Progenitor cell of endocrine pancreas (in vitro differentiated cells): ENCODE measurements at regions not wholly inside any gene's neighbourhood (a gene's known extent, or its start where the extent isn't known, plus 50 kb on each side); places are given as distances from the start of the nearest gene placed in this dataset.
"Not testable (repeated sequence)": the region's sequence is repeated elsewhere in the genome, so short reads cannot be mapped to it uniquely, and the experiment has no call there.

ENCODE experiments used
- DNase-seq: peaks from one replicate; pipeline ENCODE4 v3.0.0; 2021; ENCODE audit warnings: low spot score; ENCODE audit not compliant: unreplicated experiment
- H3K27ac Mint-ChIP-seq: 2 replicates; pipeline ENCODE4 v1.8.0; 2021; ENCODE audit warnings: mild to moderate bottlenecking, moderate library complexity, mixed read lengths
- H3K27me3 Mint-ChIP-seq: 2 replicates; pipeline ENCODE4 v1.8.0; 2021; ENCODE audit warnings: mixed read lengths
- H3K36me3 Mint-ChIP-seq: 2 replicates; pipeline ENCODE4 v1.8.0; 2022; ENCODE audit warnings: mixed read lengths; ENCODE audit not compliant: insufficient read depth
- H3K4me1 Mint-ChIP-seq: 2 replicates; pipeline ENCODE4 v1.8.0; 2021; ENCODE audit warnings: low read depth, mixed read lengths
- H3K4me3 Mint-ChIP-seq: 2 replicates; pipeline ENCODE4 v1.8.0; 2021; ENCODE audit warnings: low read depth, mild to moderate bottlenecking, moderate library complexity, mixed read lengths
- H3K9me3 Mint-ChIP-seq: 2 replicates; pipeline ENCODE4 v1.8.0; 2021; ENCODE audit warnings: low read depth, mixed read lengths

DNA sequence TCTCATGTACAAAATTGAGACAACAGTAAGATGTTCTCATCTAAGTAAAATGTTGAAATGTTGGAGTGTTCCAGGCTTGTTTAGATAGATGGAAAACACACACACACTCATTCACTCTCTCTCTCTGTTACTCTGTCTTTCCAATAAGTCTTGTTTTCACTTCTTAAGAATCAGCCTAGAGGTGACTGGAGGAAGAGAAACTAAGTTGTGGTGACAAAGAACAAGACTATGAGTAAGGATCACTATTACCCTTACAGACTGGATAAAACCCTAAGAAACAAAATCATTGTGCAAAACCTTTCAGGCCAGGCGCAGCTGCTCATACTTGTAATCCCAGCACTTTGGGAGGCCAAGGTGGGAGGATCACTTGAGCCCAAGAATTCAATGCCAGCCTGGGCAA, 107.5 kb downstream of the FAM72B start:
- H3K27me3 Mint-ChIP-seq, H3K4me3 Mint-ChIP-seq, H3K9me3 Mint-ChIP-seq, H3K27ac Mint-ChIP-seq, H3K4me1 Mint-ChIP-seq, DNase-seq, H3K36me3 Mint-ChIP-seq: not testable (repeated sequence)

DNA sequence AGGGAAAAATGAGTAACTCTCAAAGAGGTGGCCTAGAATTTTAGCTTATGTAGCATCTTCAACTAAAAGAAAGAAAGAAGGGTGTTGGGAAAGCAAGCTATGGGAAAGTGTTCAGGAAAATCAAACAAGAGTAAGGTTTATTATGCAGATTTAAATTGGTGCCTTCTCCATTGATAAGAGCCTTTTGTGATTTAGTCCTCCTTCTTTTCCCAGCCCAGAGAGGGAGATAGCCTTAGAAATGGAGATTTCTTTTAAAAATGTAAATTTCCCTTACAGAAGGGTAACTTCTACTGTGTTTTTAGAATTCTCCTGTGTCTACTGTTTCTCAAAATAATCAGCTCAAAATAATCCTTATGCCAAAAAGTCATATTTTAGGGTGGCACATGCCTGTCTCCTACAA, 104.5 kb downstream of the FAM72B start:
- not testable (repeated sequence) for H3K4me3 Mint-ChIP-seq, H3K4me1 Mint-ChIP-seq, H3K27ac Mint-ChIP-seq, H3K9me3 Mint-ChIP-seq, H3K36me3 Mint-ChIP-seq, H3K27me3 Mint-ChIP-seq, DNase-seq

GRCh38 chr1:121080197-121080903, 103.8 kb downstream of the FAM72B start:
- not testable (repeated sequence) for H3K9me3 Mint-ChIP-seq, DNase-seq, H3K4me1 Mint-ChIP-seq, H3K36me3 Mint-ChIP-seq, H3K4me3 Mint-ChIP-seq, H3K27me3 Mint-ChIP-seq, H3K27ac Mint-ChIP-seq

- not testable (repeated sequence) for H3K27ac Mint-ChIP-seq, H3K4me3 Mint-ChIP-seq, H3K36me3 Mint-ChIP-seq, H3K9me3 Mint-ChIP-seq, H3K4me1 Mint-ChIP-seq, H3K27me3 Mint-ChIP-seq, DNase-seq
Measured at GRCh38 chr1:121080904-121081264, 103.3 kb downstream of the FAM72B start.

DNA sequence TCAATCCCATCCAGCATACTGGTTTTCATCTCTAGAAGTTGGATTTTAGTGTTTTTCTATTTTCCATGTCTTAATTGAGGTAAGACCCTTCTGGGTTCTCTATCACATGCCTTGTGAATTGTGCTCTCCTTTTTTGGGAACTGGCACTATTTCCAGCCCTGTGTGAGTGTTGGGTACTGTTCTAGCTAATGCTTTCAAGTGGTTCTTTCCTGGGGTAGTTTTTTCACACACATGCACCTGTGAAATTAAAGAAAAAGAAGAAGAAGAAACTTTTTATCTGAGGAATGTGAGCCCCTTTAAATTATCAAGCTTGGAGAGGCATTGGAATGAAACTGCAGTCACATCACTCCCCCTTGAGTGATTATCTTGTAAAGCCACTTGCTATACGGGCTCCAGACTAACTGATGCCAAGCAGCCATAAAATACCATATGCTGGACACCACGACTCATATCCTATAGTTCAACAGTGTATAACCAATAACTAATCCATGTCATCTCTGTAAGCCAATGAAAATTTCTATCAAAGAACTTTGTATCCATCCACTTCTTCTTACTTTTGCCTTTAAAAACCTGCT, 102.4 kb downstream of the FAM72B start:
- H3K27ac Mint-ChIP-seq: not testable (repeated sequence)

DNA sequence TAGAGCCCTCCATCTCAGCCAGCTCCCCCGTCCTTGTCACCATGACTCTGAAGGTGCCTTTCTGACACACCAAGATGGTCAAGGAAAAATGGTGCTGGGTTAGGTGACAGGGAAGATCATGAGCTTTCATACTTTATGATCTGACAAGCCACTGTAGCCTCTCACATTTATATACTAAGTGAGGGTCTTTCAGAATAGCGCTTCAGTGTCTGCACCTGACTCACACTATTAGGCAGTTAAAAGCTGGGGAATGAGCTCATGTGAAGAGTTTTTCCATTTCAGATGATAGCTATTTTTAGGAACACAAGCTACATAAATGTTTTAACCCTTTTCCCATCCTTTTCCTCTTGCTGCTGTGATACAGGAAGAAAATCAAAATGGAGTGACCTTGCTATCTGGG, 101.1 kb downstream of the FAM72B start:
- not testable (repeated sequence) for H3K4me3 Mint-ChIP-seq, H3K36me3 Mint-ChIP-seq, H3K4me1 Mint-ChIP-seq, H3K27me3 Mint-ChIP-seq, H3K9me3 Mint-ChIP-seq, H3K27ac Mint-ChIP-seq, DNase-seq

More for the DNA sequence above, 102.4 kb downstream of the FAM72B start:
- H3K4me3 Mint-ChIP-seq, DNase-seq, H3K27me3 Mint-ChIP-seq, H3K9me3 Mint-ChIP-seq, H3K4me1 Mint-ChIP-seq, H3K36me3 Mint-ChIP-seq: not testable (repeated sequence)

DNA sequence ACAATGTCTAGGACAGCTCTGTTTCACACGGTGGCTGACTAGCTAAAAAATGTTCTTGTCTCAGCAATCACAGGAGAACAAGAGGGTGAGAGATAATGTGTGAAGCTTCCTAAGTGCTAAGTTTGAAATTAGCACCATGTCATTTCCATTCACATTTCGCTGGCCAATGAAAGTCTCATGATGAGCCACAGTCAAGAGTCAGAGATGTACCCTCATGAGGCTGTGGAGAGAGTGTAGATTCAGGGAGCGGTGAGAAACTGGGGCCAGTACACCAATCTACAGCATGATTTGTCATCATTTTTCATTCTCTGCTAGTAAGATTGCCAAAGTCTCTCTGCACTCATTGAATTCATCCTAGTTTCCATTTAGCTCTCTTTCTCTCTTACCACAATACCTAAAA, 97.9 kb downstream of the FAM72B start:
- not testable (repeated sequence) for H3K36me3 Mint-ChIP-seq, DNase-seq, H3K4me1 Mint-ChIP-seq, H3K4me3 Mint-ChIP-seq, H3K27me3 Mint-ChIP-seq, H3K27ac Mint-ChIP-seq, H3K9me3 Mint-ChIP-seq

DNA sequence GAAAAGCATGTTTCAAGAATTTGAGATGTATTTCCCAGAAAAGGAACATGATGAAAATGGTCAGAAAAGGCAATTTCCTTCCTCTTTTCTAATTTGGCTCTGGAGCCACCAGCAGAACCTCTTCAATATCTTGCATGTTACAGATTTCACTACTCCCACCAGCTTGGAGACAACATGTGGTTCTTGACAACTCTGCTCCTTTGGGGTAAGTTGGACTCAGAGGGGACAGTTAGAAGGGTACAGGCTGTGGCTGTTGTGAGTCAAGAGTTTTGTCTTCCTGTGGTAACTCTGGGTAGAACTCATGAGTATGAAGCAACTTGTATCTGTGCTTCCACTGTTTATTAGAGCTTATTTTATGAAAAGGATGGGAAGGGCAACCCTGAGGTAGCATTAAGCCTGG, 96.9 kb downstream of the FAM72B start:
- not testable (repeated sequence) for H3K27me3 Mint-ChIP-seq, H3K4me3 Mint-ChIP-seq, H3K4me1 Mint-ChIP-seq, DNase-seq, H3K36me3 Mint-ChIP-seq, H3K9me3 Mint-ChIP-seq, H3K27ac Mint-ChIP-seq

DNA sequence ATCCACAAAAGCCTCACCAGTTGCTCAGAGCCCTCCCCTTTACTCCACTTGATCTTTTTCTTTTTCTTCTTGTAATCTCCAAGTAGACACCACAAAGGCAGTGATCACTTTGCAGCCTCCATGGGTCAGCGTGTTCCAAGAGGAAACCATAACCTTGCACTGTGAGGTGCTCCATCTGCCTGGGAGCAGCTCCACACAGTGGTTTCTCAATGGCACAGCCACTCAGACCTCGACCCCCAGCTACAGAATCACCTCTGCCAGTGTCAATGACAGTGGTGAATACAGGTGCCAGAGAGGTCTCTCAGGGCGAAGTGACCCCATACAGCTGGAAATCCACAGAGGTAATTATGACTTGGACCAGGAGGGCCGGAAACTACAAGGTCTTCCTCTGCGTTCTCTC, 95.6 kb downstream of the FAM72B start:
- not testable (repeated sequence) for DNase-seq, H3K27me3 Mint-ChIP-seq, H3K9me3 Mint-ChIP-seq, H3K4me3 Mint-ChIP-seq, H3K4me1 Mint-ChIP-seq, H3K27ac Mint-ChIP-seq, H3K36me3 Mint-ChIP-seq

GRCh38 chr1:121092329-121092968, 91.7 kb downstream of the FAM72B start:
- not testable (repeated sequence) for H3K4me3 Mint-ChIP-seq, H3K36me3 Mint-ChIP-seq, H3K9me3 Mint-ChIP-seq, H3K4me1 Mint-ChIP-seq, H3K27ac Mint-ChIP-seq, DNase-seq, H3K27me3 Mint-ChIP-seq

GRCh38 chr1:121095014-121095413, 89.1 kb downstream of the FAM72B start:
- H3K4me1 Mint-ChIP-seq, H3K4me3 Mint-ChIP-seq, H3K9me3 Mint-ChIP-seq, H3K27me3 Mint-ChIP-seq, H3K27ac Mint-ChIP-seq, H3K36me3 Mint-ChIP-seq, DNase-seq: not testable (repeated sequence)
